CD4-positive, alpha-beta T cell (primary cell): ENCODE measurements at regions not wholly inside any gene's neighbourhood (a gene's known extent, or its start where the extent isn't known, plus 50 kb on each side); places are given as distances from the start of the nearest gene placed in this dataset.

Experiments
- ATAC-seq: fragments of 200-7000 bp; cut with Tn5 transposase; one replicate; pipeline ENCODE4 v1.10.0; 2022; ENCODE audit warnings: mild to moderate bottlenecking; ENCODE audit not compliant: poor library complexity
- CTCF ChIA-PET: fragments of 350-600 bp; sonication (Branson Sonifier 250); formaldehyde crosslinking; loops from one replicate; lab custom pipeline; 2021; ENCODE audit warnings: antibody characterized with exemption, inconsistent platforms; lab: Charles Lee
- POLR2A ChIA-PET: fragments of 350-600 bp; sonication (Branson Sonifier 250); formaldehyde crosslinking; loops from one replicate; lab custom pipeline; 2021; ENCODE audit warnings: antibody characterized with exemption, inconsistent platforms; lab: Charles Lee
- DNase-seq, 14 experiments: peaks; one replicate each; pipeline ENCODE4 v3.0.0-alpha.2; 2013 to 2020; ENCODE audit warnings: mixed read lengths in 2 of 14
- H3K27ac ChIP-seq, 2 donors: one replicate each; pipeline versions ENCODE4 v1.5.1 to v1.7.0; 2013; ENCODE audit warnings: low read length in 2 of 2, low read depth in 1 of 2, mild to moderate bottlenecking in 1 of 2
- H3K27me3 ChIP-seq, 2 experiments: 1 replicate in 1 of 2; 2 replicates in 1 of 2; pipeline versions ENCODE4 v1.6.1 to v1.7.0; 2013; ENCODE audit warnings: low read length in 2 of 2, control low read depth in 1 of 2, mild to moderate bottlenecking in 1 of 2, moderate library complexity in 1 of 2; ENCODE audit not compliant: insufficient read depth in 2 of 2, control insufficient read depth in 1 of 2
- H3K36me3 ChIP-seq: one replicate; pipeline ENCODE4 v1.6.1; 2013; ENCODE audit warnings: low read length, control low read depth; ENCODE audit not compliant: insufficient read depth
- H3K4me1 ChIP-seq: one replicate; pipeline ENCODE4 v1.6.1; 2013; ENCODE audit warnings: low read length, control low read depth; ENCODE audit not compliant: insufficient read depth
- H3K4me3 ChIP-seq: one replicate; pipeline ENCODE4 v1.5.1; 2013; ENCODE audit warnings: mild to moderate bottlenecking, low read length, moderate library complexity
- H3K9me3 ChIP-seq, 2 experiments: 1 replicate in 1 of 2; 2 replicates in 1 of 2; pipeline versions ENCODE4 v1.6.1 to v1.7.0; 2013; ENCODE audit warnings: low read length in 2 of 2, mild to moderate bottlenecking in 2 of 2, control low read depth in 1 of 2, moderate library complexity in 1 of 2; ENCODE audit not compliant: control insufficient read depth in 1 of 2, insufficient read depth in 1 of 2
- H3K27ac Mint-ChIP-seq: one replicate; pipeline ENCODE4 v1.8.0; 2020; ENCODE audit warnings: mixed read lengths
- H3K27me3 Mint-ChIP-seq: one replicate; pipeline ENCODE4 v1.8.0; 2021; ENCODE audit warnings: mixed read lengths
- H3K36me3 Mint-ChIP-seq: one replicate; pipeline ENCODE4 v1.8.0; 2021; ENCODE audit warnings: low read depth, mixed read lengths
- H3K4me1 Mint-ChIP-seq: one replicate; pipeline ENCODE4 v1.8.0; 2021; ENCODE audit warnings: low read depth, mixed read lengths
- H3K4me3 Mint-ChIP-seq: one replicate; pipeline ENCODE4 v1.8.0; 2020; ENCODE audit warnings: mild to moderate bottlenecking, mixed read lengths
- H3K9me3 Mint-ChIP-seq: one replicate; pipeline ENCODE4 v1.8.0; 2020; ENCODE audit warnings: mixed read lengths
- CTCF ChIP-seq: fragments of 200-600 bp; IDR thresholded peaks from one replicate; pipeline ENCODE4 v1.8.0; 2022; ENCODE audit warnings: antibody characterized with exemption, mild to moderate bottlenecking
- intact Hi-C, 2 experiments: fragments of 100-400 bp; cut with DNase I in 1 of 2; cut with micrococcal nuclease in 1 of 2; formaldehyde crosslinking; loops; one replicate each; pipeline versions ENCODE4 v1.15.1 to v1.9.0; 2023 to 2025; cut with DNase I, micrococcal nuclease

- intact Hi-C loops, result loop anchor here in 1 of 2 experiments (10.0 kb wide), 1 partner anchor 57 kb away; no protein-coding TSS in a partner anchor
- H3K27ac Mint-ChIP-seq, result no peak overlapping the region
These were observed 1074.8 kb upstream of the CDH2 start for GRCh38 chr18:29251681-29252080.

GRCh38 chr18:29250843-29251242 lies 1073.9 kb upstream of the CDH2 start:
- no peak overlapping the region for H3K4me3 Mint-ChIP-seq
- Histone ChIP-seq H3K36me3 (no peaks in the 10 kb centered on the region), H3K9me3 (peaks cover 2 to 5% of the 10 kb centered on the region in 2 experiments), H3K4me1 (no peaks in the 10 kb centered on the region), H3K4me3 (no peak overlapping the region), H3K27me3 (no peaks in the 10 kb centered on the region), H3K27ac (no peak overlapping the region)
- TF ChIP-seq CTCF, result no peak
- intact Hi-C loops, result loop anchor here in 1 of 2 experiments (10.0 kb wide), 1 partner anchor 56 kb away; no protein-coding TSS in a partner anchor
- peaks cover 26% of the 10 kb centered on the region for H3K9me3 Mint-ChIP-seq
- DNase-seq, result no peak
- POLR2A ChIA-PET, result no interaction called here
- H3K27ac Mint-ChIP-seq, result no peak overlapping the region
- CTCF ChIA-PET, result no interaction called here
- no peaks in the 10 kb centered on the region for H3K4me1 Mint-ChIP-seq
- H3K36me3 Mint-ChIP-seq, result no peaks in the 10 kb centered on the region
- ATAC-seq, result no peak
- H3K27me3 Mint-ChIP-seq, result no peaks in the 10 kb centered on the region

More at GRCh38 chr18:29251681-29252080, 1074.8 kb upstream of the CDH2 start:
- no peaks in the 10 kb centered on the region for H3K36me3 ChIP-seq
- H3K36me3 Mint-ChIP-seq, result no peaks in the 10 kb centered on the region
- peaks cover 24% of the 10 kb centered on the region for H3K9me3 Mint-ChIP-seq
- TF ChIP-seq CTCF, result no peak
- no peak overlapping the region for H3K4me3 ChIP-seq
- POLR2A ChIA-PET, result no interaction called here
- H3K9me3 ChIP-seq, result peaks cover under 1 to 10% of the 10 kb centered on the region in 2 experiments
- no peaks in the 10 kb centered on the region for H3K4me1 ChIP-seq
- CTCF ChIA-PET, result no interaction called here
- no peak overlapping the region for H3K27ac ChIP-seq
- no peaks in the 10 kb centered on the region for H3K4me1 Mint-ChIP-seq
- no peaks in the 10 kb centered on the region for H3K27me3 ChIP-seq
- DNase-seq, result no peak
- no peaks in the 10 kb centered on the region for H3K27me3 Mint-ChIP-seq
- no peak overlapping the region for H3K4me3 Mint-ChIP-seq
- ATAC-seq, result no peak

GRCh38 chr18:29250259-29250658 lies 1073.3 kb upstream of the CDH2 start:
- no peak overlapping the region for H3K4me3 ChIP-seq
- ATAC-seq (no peak), DNase-seq (no peak)
- POLR2A ChIA-PET, result interaction anchor here (0.6 kb wide), 1 partner anchor 74 kb away, joined by 3 read pairs; no protein-coding TSS in a partner anchor
- no peak overlapping the region for H3K27ac Mint-ChIP-seq
- H3K9me3 ChIP-seq, result peaks cover 0 to 5% of the 10 kb centered on the region in 2 experiments
- H3K36me3 Mint-ChIP-seq, result no peaks in the 10 kb centered on the region
- no peaks in the 10 kb centered on the region for H3K27me3 Mint-ChIP-seq
- H3K9me3 Mint-ChIP-seq, result peaks cover 30% of the 10 kb centered on the region
- no peaks in the 10 kb centered on the region for H3K4me1 ChIP-seq
- no peaks in the 10 kb centered on the region for H3K4me1 Mint-ChIP-seq
- no peak overlapping the region for H3K4me3 Mint-ChIP-seq
- H3K36me3 ChIP-seq, result no peaks in the 10 kb centered on the region
- no peaks in the 10 kb centered on the region for H3K27me3 ChIP-seq
- CTCF ChIA-PET, result no interaction called here
- no peak for TF ChIP-seq CTCF
- intact Hi-C loops, result loop anchor here in 1 of 2 experiments (10.0 kb wide), 1 partner anchor 55 kb away; no protein-coding TSS in a partner anchor
- H3K27ac ChIP-seq, result no peak overlapping the region
